IMR-90 (cell line): ENCODE measurements at regions not wholly inside any gene's neighbourhood (a gene's known extent, or its start where the extent isn't known, plus 50 kb on each side); places are given as distances from the start of the nearest gene placed in this dataset.

ENCODE experiments used
- BHLHE40 ChIP-seq: fragments of 150-350 bp; IDR thresholded peaks from 2 replicates; pipeline ENCODE4 v1.6.1; 2016; ENCODE audit warnings: mild to moderate bottlenecking, low read depth, low read length
- CTCF ChIP-seq: conservative IDR thresholded peaks from 2 replicates; pipeline ENCODE4 v1.5.1; 2012; ENCODE audit warnings: mild to moderate bottlenecking, low read depth, low read length, improper control_type of control experiment
- MAZ ChIP-seq: IDR thresholded peaks from 2 replicates; pipeline ENCODE4 v1.6.1; 2012; ENCODE audit warnings: low read depth, mild to moderate bottlenecking, low read length, improper control_type of control experiment, moderate library complexity, borderline replicate concordance
- MXI1 ChIP-seq: IDR thresholded peaks from 2 replicates; pipeline ENCODE4 v1.6.1; 2012; ENCODE audit warnings: low read depth, mild to moderate bottlenecking, low read length, moderate library complexity, borderline replicate concordance
- POLR2A ChIP-seq: IDR thresholded peaks from 2 replicates; pipeline ENCODE4 v1.6.1; 2012; ENCODE audit warnings: mild to moderate bottlenecking, low read depth, low read length
- RCOR1 ChIP-seq: IDR thresholded peaks from 2 replicates; pipeline ENCODE4 v1.6.1; 2012; ENCODE audit warnings: mild to moderate bottlenecking, low read length, improper control_type of control experiment; ENCODE audit not compliant: insufficient replicate concordance
- RFX5 ChIP-seq: IDR thresholded peaks from 2 replicates; pipeline ENCODE4 v1.8.0; 2012; ENCODE audit warnings: low read depth, mild to moderate bottlenecking, low read length, moderate library complexity

DNA sequence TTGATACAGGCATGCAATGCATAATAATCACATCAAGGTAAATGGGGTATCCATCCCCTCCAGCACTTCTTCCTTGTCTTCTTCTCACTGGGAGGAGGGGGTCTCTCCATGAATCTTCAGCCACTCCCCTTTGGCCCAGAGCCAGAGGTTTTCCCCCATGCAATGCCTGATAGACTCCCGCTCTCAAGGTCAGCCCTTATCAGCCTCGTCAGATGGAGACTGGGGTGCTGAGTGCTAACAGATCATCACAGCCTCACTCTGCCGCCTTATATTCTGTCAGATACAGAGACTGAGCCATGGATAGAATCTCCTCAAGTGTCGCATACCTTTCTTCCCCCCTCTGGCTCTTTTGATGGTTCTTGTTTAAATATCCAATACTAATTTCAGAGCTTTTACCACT, 503.1 kb downstream of the AACS start:
- no peak for TF ChIP-seq CTCF
- no peak for TF ChIP-seq BHLHE40
- no peak for TF ChIP-seq RFX5
- no peak for TF ChIP-seq MAZ
- no peak for TF ChIP-seq RCOR1
- TF ChIP-seq POLR2A = no peak
- TF ChIP-seq MXI1 = no peak
